Activated CD4-positive, alpha-beta T cell treated with anti-CD3 and anti-CD28 coated beads for 24 hours (primary cell): ENCODE measurements at regions not wholly inside any gene's neighbourhood (a gene's known extent, or its start where the extent isn't known, plus 50 kb on each side); places are given as distances from the start of the nearest gene placed in this dataset.
"Not testable (repeated sequence)": the region's sequence is repeated elsewhere in the genome, so short reads cannot be mapped to it uniquely, and the experiment has no call there.

Experiments used
- DNase-seq, 2 donors: peaks; one replicate each; pipeline ENCODE4 v3.0.0-alpha.2; 2020; ENCODE audit warnings: low read depth in 2 of 2

DNA sequence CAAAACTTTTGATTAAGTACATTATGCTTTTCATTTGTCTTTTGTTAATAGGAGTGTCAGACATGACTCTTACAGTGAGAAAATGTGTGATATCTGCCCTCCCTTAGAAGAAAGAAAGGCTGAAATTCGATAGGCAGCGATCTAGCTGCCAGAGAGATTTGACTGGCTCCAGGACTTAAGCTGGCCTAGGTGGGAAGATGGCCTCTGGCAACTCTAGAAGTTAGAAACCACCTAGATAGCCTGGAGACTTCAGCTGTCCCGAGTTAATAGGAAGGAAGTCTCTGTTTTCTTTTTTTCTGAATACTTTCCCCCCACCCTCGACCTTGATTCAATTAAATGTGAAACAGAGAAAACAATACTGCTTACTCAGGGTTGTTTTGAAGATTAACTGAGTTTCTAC, 1194.7 kb upstream of the CRIM1 start:
- no peak for DNase-seq

DNA sequence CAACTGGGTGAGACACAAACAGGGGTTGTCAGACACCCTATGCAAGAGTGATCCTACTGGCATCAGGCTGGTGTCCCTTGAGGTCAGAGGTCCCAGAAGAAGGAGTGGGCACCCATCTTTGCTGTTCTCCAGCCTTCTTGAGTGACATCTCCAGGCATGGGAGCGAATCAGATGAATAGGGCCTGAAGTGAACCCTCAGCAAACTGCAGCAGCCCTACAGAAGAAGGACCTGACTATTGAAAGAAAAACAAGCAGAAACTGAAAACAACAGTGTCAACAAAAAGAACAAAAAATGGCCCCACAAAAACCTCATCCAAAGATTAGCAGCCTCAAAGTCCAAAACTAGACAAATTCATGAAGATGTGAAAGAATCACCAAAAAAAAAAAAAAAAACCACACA, 1229.7 kb upstream of the CRIM1 start:
- no peak for DNase-seq

DNA sequence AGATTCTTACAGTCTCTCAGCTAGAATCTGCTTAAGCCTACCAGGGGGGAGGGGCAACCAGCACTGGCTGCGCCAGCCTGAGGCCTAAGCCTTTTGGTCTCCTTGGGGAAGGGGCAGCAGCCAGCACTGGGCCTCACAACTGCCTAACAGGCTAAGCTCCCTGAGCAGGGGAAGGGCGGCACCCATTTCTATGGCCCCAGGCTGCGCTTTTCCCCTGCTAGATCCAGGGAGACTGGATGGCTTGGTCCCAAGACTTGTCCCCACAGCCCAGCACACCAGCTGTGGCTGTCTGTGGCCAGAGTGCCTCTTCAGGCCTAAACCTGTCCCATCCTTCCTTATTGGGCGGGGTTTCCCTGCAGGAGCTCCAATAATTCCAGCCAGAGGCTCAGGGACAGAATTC, 1230.3 kb upstream of the CRIM1 start:
- no peak for DNase-seq

DNA sequence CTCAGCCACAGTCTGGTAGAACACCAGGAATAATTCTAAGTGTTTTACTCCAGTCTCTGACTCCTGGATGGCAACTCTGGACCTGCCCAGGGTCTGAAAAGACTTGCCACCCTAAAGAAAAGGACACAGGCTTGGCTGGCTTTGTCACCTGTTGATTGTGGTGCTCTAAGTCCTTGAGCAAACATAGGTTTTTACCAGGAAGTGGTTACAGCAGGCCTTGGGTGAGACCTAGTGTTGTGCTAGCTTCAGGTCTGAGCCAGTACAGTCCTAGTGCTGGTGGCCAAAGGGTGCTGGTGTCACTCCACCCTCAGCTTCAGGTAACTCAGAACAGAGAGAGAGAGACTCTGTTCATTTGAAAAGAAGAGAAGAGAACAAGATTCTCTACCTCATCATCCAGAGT, 1239.4 kb upstream of the CRIM1 start:
- no peak for DNase-seq

DNA sequence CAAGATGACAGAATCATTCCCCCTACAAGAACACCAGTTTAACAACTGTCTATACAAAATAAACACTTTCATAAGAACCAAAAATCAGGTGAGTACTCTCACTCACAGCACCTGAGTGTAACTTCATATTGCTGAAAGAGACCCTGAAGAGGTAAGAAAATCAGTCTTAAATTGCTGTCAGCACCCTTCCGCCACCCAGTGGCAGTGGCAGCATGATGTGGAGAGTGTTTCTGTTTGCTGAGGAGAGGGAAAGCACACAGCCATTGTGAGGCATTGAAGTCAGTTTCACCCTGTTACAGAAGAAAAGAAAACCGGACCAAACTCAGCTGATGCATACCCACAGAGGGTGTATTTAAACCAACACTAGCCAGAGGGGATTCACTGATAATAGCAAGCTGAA, 1240.8 kb upstream of the CRIM1 start:
- DNase-seq: no peak

DNA sequence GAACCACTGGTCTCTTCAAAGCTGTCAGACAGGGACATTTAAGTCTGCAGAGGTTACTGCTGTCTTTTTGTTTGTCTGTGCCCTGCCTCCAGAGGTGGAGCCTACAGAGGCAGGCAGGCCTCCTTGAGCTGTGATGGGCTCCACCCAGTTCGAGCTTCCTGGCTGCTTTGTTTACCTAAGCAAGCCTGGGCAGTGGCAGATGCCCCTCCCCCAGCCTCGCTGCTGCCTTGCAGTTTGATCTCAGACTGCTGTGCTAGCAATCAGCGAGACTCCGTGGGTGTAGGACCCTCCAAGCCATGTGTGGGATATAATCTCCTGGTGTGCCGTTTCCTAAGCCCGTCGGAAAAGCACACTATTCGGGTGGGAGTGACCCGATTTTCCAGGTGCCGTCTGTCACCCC, 1243.2 kb upstream of the CRIM1 start:
- DNase-seq: not testable (repeated sequence)

DNA sequence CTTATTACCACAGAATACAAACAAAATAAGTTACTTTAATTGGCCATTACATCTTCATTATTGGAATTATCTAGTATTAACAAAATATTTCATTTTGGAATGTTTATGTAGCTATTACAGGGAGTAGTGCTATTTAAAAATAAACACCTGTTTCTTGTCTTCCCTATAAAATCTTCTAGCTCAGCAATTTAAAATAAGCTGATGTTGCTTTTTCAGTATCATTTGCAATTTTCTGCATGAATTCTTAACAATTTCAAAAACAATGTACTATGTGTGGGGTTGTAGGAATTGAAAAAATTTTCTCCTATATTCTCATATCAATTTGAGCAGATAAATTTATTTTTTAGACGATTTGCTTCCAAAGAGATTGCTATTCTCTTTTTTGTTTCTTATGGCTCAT, 1251.3 kb upstream of the CRIM1 start:
- DNase-seq: no peak

DNA sequence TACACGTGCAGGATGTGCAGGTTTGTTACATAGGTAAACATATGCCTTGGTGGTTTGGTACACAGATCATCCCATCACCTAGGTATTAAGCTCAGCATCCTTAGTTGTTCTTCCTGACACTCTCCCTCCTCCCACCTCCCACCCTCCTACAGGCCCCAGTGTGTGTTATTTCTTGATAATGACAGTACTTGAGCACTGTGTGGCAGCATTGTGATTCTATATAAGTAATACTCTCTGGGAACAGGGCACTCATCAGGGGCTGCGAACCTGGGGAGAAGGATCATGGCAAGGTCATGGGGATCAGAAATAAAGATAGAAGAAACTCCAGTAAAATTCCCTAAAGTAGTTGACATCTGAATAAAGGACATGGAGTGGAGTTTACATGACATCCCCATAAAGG, 1256.2 kb upstream of the CRIM1 start:
- no peak for DNase-seq

DNA sequence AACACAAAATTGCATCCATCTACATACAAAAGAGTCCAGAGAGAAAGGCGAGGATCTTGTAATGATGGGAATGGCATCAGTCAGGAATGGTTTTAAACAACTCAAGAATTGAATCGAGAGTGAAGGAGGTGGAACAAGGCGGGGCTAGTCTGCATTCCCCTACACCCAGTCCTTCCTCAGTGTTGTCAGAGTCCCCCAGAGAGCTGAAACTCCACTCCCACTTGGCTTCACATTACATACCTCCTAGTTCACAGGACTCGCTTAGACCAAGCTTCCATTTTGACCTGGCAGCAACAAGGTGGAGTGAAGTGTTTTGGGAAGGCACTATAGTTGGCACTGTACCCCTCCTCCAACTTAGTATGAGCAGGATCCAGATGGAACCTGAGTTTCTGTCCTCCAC, 1273.5 kb upstream of the CRIM1 start:
- no peak for DNase-seq

DNA sequence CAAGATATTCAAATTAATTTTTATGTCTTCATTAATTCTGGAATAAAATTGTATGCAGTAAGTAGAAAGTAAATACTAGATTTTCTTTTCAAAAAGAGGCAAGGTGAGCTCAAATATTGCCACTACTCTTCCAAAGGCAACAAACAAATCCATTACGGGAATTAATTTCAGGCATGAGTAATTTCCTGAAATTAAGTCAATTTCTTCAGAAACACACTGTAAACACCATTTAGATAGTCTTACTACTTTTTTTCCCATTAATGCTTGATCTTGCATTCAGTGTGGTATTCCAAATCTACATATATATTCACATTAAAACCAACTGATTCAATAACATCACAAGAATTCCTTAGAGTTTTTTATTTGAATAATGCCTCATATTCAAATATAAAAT, 1274.0 kb upstream of the CRIM1 start:
- no peak for DNase-seq

DNA sequence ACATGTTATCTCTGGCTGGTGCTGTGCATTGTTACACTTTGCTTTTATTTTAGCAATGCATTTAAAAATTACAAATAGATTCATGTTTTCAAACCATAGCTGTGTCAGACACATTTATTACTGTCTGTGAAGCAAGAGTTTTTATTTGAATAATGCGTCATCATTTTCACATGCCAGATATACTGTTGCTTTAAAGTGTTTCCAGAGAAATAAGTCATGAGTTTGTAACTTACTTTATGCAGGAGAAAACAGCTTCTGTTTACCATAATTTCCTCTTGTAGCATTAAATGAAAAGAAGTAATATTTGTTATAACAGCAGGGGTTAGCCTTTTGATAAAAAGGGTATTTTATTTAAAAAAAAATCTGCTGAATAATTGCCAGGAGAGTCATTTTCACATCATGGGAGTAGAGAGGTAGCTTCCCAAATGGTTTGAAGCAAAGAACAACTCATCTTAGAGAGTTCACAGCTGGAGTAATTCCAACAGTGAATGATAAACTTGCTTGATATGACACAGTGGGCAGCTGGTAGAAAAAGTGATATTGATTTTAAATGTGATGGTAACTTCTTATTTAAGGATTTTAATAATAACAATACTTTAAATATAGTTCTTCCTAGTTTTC, 1274.5 kb upstream of the CRIM1 start:
- DNase-seq: no peak

DNA sequence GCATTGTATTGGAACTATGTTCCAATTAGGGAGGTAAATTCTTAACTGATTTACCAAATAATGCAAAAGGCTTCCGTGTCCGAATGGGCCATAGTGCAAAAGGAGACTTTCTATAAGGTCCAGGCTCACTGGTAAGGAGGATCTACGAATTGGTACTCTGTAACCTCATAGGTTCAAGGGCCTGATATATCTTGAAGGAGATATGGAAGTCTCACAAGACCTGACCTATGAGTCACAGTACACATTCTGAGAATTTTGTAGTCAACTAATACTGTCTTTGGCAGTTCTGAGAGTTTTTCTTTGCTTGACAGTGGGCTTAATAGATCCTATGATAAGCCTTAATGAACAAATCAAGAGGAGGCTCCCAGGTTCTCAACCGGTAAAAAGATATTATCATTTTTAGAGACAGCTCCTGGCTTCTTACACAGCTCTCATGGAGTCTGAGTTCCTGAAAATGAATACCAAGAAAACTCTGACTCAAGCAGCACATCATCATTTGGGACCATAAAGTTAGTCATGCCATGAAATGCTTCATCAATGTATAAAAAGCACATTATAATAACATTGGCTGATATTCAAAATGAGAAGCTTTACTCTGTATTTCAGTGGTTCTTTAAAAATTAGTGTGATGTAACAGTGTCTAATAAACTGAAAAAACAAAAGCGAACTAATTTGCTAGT, 1275.2 kb upstream of the CRIM1 start:
- no peak for DNase-seq

DNA sequence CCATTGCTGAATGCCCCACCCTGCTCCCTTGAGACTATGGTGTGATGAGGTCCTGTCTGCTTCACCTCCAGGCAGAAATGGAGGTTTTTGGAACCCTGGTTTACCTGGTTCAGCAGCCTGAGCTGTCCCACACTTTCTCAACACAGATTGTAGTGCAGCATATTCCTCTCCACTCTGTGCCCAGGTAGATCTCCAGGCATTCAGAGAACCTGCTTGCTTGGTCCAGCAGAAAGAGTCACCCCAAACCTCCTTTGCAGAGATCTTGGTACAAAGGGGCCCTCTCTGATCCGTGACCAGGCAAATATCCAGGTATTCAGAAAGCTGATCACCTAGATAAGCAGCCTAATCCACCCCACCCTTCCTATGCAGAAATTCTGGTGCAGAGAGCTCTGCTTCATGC, 1288.2 kb upstream of the CRIM1 start:
- no peak for DNase-seq

DNA sequence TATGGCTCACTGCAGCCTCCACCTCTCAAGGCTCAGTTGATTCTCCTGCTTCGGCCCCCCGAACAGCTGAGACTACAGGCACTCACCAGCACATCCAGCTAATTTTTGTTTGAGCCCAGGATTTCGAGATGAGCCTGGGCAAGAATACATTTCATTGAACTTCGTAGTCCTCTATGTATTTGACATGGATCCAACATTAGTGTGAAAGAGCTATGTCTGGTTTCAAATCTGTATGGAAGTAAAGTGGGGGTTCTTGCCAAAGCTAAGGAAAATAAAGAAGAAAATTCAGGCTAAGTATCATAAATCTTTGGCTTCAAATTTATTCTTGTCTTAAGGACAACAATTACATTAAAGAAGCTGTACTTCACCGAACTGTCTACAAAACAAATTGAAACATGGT, 1291.7 kb upstream of the CRIM1 start:
- DNase-seq: no peak

DNA sequence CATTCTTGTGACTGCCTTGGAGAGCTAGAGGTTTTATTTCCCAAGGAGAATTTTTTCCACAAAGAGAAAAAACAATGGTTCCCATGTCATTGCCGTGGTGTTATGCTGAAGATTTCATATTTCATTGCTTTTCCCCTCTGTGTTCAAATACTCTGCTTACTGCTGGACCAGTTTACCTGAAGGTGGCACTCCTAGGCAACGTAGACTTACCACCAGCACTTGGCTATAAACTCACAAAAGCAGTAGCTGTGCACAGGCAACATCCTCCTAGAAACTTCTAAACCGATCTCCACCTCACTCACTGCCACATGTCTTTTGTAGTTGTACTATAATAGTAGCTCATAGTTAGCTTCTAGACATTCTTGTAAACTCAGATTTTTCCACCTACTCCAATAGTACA, 1319.7 kb upstream of the CRIM1 start:
- DNase-seq: no peak

DNA sequence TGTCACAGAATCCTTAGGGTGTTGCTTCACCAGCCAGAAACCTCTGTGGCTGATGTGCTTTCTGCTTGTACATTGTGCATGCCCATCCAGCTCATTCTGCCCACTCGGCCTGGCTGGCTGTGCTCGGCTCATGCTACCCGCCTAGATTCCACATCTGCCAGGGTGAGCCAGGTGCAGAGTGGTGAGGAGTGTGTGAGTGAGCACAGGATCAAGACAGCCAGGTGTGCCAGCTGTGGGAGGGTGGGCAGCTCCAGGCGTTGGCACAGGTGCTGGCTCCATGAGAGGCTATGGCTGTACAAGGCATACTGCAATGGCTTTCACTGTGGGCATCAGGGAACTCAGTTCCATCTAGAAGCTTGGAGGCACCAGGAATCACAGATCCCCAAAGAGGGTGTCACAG, 1321.8 kb upstream of the CRIM1 start:
- no peak for DNase-seq

DNA sequence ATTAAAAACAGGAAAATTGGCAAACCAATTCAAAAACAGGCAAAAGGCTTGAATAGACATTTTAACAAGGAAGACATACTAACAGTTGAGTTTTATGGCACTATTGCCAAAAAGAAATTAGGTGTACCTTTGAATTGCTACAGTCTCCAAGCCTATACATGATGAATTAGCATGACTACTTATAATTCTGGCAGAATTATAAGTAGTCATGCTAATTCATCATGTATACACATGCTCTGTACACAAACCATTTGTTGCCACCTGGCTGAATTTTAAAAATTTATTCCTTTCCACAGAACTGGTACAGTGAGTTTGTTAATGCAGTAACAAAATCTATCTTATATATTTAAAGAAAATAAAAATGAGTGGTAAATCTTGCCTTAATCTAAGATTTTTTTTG, 1332.0 kb upstream of the CRIM1 start:
- DNase-seq: no peak

DNA sequence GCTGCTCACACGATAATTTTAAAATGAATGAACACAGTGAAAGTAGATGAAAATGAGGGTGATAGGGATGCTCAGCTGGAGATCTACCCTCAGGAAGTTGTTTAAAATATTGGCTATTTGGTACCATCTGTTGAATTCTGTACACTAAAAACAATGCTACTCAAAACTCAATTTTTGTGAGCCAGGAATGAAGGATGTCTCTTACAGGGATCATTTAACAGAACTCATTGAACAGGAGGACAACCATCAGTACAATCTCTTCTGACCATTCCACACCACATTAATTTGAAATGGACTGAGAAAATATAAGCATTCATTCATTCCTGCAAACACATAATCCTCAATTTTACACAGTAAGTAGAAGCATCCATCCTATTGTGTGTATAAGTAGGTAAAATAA, 1355.1 kb upstream of the CRIM1 start:
- DNase-seq: no peak

DNA sequence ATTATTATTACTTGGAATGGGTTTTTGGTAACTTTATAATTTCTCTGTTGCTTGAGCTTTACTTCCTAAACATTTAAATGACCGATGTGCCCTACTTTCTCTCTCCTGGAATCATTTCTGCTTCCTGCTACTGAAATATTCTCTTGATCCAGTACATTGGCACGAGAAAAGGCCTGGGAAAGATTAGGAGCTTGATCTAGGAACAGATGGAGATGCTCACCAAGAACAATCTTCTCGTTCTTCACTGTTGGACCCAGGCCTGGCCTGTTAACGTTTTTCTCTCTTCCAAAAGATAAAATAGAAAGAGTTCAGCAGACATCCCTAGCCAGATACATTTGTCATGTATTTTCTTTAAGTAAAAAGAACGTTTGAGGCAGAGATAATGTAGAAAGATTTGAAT, 1356.8 kb upstream of the CRIM1 start:
- DNase-seq: no peak

DNA sequence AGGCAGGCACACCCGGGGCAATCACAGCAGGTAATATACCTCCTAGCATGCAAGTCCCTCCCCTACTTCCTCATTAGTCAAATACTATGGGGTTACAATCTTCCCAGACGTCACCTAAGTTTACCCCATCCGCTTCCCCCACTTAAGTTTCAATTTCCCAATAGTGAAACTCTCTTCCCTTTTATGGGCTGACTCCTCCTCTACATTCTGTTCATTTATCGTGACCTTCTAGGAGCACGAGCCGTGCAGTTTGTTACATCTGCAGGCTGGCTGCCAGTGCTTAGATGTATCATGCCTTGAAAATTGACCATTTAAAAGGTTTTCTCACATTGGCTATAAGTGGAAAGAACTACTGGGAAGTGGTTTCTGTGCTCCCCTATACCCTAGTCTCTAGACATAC, 1357.8 kb upstream of the CRIM1 start:
- DNase-seq: no peak

DNA sequence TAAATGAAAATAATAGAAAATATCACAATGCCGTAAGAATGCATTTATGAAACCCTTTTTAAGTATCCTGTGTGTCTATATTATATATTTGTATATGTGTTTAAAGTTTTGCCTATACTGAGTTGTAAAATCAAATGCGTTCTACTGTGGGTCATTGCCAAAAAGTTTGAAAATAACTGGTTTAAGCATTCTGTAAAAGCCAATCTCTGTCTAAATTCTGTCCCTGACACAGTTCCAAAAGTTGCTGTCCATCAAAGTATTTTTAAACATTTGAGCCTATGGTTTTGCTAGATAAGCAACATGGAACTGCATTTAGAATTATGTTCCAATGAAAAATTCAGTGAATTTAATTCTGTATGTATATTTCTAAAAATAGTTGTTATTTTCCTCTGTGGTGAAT, 1360.4 kb upstream of the CRIM1 start:
- DNase-seq: no peak

DNA sequence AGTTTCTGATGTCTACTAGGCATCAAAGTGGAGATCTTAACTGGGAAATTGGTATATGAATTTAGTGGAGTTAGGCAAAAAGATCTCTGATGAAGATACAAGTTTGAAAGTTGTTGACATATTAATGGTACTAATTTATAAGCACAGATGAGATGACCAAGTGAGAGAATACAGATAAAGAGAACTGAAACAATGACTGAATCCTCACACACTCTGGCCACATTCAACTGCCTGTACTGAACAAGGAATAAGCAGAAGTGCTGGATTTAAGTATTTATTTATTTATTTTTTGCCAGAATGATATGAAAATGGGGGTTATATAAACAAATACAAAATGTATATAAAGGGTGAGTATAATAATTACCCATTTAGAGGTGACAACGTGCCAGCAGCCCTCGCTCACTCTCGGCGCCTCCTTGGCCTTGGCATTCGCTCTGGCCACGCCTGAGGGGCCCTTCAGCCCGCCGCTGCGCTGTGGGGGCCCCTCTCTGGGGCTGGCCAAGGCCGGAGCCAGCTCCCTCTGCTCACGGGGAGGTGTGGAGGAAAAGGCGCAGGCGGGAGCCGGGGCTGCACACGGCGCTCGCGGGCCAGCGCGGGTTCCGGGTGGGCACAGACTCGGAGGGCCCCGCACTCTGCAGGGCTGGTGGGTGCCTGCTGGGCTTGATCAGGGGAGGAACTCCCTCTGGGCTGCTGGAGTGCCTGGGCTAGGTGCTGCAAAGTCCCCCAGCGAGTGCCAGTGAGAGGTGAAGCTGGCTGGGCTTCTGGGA, 1363.9 kb upstream of the CRIM1 start:
- no peak for DNase-seq

DNA sequence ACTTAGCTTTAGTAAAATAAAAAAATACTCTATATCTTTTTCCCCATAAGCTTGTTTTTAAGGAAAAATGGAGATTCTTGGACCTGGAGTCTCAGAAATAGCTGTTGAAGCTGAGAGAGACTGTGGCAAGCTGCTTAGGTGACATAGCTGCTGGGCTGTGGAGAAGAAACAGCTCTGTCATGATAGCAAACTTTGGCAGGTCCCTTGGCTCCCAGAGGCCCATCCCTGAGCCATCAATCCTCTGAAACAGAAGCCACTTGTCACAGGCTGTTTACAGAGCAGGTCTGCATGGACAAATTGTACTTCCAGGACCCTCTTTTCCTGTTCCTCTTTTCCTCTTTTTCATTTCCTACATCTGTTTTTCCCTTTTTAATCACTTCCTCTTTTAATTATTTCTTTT, 1370.1 kb upstream of the CRIM1 start:
- DNase-seq: no peak
